GM12865 (cell line): ENCODE measurements at regions not wholly inside any gene's neighbourhood (a gene's known extent, or its start where the extent isn't known, plus 50 kb on each side); places are given as distances from the start of the nearest gene placed in this dataset.

Source experiments
- DNase-seq: peaks from one replicate; pipeline ENCODE4 v3.0.0; 2010; ENCODE audit warnings: low read depth
- H3K4me3 ChIP-seq: 2 replicates; pipeline ENCODE4 v1.5.1; 2011; ENCODE audit warnings: mild to moderate bottlenecking, low read depth, low read length, control low read depth
- CTCF ChIP-seq: IDR thresholded peaks from 2 replicates; pipeline ENCODE4 v1.5.1; 2011; ENCODE audit warnings: low read length, control low read depth, low read depth, inconsistent platforms; ENCODE audit not compliant: insufficient read depth; ENCODE audit errors: missing control alignments

- TF ChIP-seq CTCF: no peak
- no peak overlapping the region for H3K4me3 ChIP-seq
- no peak for DNase-seq
Measured at GRCh38 chr10:30185916-30186315, 126.5 kb upstream of the JCAD start.

- no peak for TF ChIP-seq CTCF
- no peak overlapping the region for H3K4me3 ChIP-seq
- DNase-seq: no peak
Measured at GRCh38 chr10:30185341-30185740, 126.0 kb upstream of the JCAD start.

- no peak overlapping the region for H3K4me3 ChIP-seq
- DNase-seq: no peak
- TF ChIP-seq CTCF: no peak
Measured at GRCh38 chr10:30184397-30185033, 125.1 kb upstream of the JCAD start.

GRCh38 chr10:30183055-30183402 is 123.6 kb upstream of the JCAD start:
- DNase-seq: no peak
- no peak for TF ChIP-seq CTCF
- no peak overlapping the region for H3K4me3 ChIP-seq

- H3K4me3 ChIP-seq: no peak overlapping the region
- TF ChIP-seq CTCF: no peak
- DNase-seq: no peak
Measured at GRCh38 chr10:30182191-30183054, 123.0 kb upstream of the JCAD start.

GRCh38 chr10:30178356-30178964 is 119.1 kb upstream of the JCAD start:
- DNase-seq: no peak
- H3K4me3 ChIP-seq: no peak overlapping the region
- no peak for TF ChIP-seq CTCF
